ENCODE measurements at regions not wholly inside any gene's neighbourhood (a gene's known extent, or its start where the extent isn't known, plus 50 kb on each side); places are given as distances from the start of the nearest gene placed in this dataset.
"Not testable (repeated sequence)": the region's sequence is repeated elsewhere in the genome, so short reads cannot be mapped to it uniquely, and the experiment has no call there.

DNA sequence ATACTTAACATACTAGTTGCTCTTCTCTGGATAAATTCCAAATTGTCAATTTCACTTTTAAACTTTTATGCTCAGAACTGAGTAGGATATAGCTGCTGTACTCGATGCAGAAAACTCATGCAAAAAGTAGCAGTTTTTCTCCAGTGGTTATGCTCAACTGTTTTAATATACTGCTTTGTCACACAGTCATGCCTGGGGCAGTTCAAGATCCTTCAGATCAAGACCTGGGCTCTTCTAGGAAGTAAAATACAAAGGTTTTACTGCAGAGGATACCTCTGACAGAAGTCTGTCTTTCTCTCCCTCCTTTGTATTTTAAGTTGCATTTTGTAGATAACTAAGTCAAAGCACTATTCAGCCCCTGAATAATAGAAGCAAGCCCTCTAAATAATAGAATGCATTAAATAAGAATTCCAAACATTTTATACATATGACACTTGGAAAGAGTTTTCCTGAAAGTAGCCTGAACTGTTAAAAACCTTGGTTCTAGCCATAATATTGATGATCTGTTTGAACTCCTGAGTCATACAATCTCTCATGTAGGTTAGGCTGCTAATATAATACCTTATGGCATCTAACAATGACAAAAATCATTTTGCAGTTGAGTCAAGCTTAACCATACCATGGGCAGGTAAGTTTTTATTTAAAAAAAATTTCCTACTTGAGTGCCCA, 183.3 kb upstream of the TRIB2 start:
- DNase-seq = no peak

DNA sequence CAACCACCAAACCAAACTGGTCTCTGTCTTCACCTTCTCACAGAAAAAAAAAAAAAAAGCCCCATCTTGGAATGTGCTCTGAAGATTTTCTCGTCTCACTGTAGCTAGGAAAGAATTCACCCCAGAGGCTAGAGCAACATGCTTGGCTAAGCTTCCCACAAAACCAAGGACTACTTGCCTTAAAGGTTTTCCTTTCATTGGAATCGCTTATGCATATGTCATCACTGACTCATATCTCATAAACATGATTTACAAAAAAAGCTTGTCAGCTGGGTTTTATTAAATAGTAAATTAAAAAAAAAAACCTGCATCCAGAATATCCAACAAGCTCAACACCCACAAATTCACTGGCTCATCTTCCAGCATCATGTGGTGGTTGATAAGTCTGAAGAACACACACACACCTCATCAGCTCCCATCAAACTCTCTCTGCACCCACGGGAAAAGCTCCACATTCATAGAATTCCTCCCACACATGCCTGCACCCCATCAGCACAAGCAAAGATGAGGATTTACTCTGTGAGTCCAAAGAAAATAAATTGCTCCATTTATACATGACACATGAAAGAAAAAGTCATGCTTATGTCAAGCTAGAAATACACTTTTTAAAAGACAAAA, 182.0 kb upstream of the TRIB2 start:
- no peak for DNase-seq

DNA sequence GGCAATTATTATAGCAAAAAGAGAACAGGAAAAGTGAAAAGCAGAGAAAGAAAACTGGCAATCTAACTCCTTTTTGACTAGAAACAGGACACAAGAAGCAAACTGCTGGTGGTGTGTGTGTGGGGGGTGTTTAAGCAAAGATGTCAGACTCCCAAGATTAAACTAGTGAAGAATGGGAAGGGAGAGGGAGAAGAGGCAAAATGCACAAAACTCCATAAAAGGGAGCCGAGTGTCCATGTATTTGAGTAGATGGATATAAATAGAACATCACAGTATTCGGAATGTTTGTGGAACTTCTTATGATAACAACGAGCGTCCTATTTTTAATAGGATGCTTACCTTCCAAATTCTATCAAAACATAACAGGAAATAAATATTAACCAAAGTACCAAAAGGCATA, 179.8 kb upstream of the TRIB2 start:
- DNase-seq = no peak

DNA sequence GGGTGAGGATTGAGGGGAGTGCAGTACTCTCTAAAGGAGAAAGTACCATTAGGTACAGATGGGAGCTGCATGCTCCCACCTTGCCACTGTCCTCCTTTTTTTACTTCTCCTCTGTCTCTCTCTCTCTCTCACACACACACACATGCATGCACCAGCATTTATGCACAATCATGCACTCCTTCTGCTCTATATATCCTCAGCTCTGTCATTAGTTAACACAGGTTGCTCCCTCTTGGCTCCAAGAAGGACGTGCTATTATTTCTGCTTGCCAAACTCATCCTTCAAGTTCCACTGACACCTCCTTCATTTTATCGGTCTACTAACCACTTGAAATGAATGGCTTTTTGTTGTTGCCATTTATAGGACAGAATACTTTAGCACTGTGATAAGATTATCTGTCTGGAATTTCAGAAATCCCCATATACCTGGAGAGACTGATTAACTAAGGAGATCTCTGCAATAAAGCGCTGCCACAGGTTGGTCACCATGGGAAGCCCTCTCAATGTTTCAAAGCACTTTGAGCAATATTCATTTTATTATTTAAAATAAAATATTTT, 178.5 kb upstream of the TRIB2 start:
- DNase-seq = no peak

DNA sequence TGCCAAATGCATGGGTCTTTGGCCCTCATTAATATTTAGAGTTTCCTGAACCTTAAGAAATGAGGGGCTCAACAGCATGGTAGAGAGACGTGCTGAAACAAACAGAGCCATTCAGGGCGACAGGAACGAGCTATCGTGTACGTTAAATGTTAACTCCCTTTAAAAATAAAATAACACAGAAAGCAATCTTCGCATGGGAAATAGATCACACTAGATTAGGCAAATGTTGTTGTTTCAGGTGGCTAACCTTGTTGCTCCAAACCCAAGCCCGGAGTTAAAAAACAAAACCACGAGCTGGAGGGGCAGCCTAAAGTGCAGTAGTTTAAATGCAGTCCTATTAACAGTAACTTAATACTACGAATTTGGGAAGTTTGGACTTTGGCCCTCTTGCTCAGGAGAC, 177.4 kb upstream of the TRIB2 start:
- DNase-seq = no peak

DNA sequence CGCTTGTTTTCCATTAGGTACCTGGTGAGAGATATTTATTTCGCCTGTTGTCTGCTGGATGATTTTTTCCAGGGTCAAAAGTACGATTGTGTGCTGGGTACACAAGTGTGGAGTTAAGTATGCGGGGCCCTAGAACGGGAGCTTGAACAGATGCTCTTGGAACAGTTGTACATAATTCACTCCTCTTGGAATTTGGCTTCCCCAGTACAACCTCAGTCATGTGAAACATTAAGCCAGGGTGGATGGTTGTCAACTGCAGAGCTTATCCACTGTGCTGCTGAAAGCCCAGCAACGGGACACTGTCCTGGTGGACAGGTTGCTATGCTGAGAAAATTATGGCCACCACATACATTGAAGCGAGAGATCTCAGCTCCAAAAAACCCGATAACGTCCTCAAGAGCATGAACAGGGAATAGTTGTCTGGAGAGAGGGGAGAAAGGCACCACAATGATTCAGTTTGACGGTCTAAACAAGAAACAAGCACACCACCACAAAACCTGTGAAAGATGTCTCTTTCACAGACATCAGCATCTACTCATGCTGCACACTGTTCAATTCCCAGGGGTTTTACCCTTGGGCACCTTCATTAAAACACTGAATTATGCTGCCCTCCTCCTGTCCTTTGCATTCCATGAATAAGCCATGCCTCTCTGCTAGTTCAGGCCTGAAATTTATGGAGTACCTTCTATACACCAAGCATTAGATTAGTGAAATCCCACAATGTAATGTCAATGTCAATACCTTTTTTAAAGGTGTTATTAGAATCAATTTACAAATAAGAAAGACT, 176.8 kb upstream of the TRIB2 start:
- no peak for DNase-seq

DNA sequence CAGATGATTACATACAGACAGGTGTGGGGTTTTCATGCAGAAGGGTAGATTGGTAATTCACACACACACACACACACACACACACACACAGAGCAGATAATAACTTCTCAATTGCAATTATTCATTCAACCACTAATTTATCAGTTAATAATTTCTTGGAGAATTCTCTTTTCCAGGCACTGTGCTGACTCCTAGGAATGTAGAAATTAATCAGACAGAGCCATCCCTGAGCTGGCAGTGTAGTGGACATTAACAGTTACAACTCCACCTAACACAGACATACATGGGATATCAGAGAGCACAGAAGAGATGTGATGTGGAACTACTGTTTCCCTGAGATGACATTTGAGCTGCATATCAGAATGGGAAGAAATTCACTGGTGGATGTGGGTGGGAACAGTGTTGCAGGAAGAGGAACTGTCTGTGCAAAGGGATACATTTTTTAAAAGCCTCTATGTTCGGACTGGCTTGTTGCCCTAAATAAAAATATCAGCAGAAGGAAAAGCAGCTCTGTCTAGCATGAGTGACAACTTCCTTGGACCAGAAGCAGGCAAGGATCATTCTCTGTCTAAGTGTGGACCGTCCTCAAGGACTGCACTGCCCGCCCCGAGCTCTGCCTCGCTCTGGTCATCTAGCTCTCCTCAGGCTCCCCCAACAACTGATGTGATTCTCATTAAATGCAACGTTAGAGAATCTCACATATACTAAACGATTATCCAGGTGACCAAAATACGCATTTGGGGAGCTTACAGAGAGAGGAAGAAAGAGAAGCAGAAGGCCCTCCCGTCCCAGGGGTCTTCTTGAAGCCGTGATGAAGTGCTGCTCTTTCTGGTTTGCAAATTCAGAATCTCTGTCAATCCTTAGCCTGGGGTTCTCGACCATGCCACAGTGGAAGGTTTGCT, 173.4 kb upstream of the TRIB2 start:
- no peak for DNase-seq

DNA sequence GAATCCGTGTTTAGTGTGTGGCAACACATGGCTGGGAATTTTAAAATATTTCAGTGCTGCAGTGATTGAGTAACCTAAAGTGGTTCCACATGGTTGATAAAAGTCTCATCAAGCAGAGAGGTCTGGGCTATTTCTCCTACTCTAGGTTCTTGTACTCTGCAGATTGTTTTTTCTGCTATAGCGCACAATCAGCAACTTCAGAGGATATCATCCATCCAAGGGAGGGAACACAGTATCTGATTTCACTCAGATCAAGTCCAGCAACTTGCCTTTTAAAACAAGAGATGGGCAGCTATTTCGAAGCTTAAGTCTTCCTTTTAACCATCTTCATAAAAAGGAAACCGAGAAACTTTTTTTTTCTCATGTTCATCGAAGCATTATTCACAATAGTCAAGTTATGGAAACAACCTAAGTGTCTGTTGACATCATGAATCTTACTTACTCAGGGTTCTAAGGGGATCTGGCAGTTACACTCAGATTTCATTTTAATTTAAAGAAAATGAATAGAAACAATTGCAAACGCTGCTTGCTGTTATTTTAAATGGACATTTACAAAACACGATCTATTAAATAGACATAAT, 172.7 kb upstream of the TRIB2 start:
- no peak for DNase-seq

DNA sequence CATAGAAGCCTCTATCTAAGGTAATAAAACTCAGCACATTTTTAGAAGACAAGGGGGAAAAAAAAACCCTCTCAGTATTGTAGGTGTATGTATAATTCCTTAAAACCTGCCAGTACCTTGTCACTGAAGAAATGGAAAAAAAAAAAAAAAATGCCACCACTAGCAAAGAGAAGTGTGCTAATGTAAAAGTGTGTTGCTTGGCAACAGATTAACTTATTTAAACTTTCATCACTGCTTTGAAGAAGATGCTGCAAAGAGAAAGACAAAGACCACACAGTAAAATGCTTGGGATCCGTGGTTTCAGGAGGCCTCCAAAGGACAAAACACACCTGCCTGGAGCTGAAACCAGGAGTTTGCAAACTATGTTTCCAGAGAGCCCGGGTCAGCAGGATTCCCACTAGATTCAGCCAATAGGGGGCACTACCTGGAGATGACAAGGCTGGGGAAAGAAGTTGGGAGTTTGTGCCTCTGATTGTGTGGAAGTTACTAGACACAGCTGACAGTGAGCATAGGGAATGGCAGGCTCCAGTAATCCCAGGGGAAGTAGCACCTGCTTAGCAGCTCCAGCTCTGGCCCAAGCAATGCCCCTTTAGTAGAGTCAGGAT, 169.1 kb upstream of the TRIB2 start:
- no peak for DNase-seq

DNA sequence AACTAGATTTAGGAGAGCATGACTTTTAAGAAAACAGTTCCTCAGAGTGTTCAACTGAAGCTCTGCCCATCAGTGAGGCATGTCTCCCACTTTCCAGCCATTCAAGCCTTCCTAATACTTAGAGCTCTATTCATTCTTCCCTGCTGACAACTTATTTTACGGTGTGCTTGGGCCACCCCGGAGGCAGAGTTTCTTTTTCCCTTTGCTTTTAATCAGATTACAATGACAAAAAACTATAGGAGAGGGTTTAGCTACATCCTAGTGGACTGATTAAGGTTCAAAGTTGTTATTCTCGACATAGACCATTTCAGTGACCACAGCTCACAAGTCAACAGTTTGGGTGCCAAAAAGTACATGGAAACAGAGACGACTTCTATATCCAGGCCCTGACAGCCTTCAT, 167.8 kb upstream of the TRIB2 start:
- DNase-seq = no peak

DNA sequence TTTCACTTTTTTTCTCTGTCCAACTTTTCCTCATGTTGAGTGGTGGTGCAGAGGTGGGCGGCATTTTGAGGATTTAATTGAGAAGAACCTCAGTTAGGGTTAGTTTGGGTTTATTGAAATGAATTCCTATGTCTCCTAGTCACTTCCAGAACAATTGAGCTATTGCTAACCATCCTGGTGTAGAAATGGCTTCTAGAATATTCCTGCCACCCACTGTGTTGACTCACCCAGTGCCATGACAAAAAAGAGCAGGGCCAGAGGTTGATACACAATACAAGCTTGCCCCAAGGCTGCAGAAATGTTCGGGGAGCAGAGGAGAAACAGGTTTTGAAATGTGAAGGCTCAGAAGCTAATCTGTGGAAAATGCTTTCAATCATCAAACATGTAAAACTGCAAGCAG, 167.1 kb upstream of the TRIB2 start:
- DNase-seq = no peak

DNA sequence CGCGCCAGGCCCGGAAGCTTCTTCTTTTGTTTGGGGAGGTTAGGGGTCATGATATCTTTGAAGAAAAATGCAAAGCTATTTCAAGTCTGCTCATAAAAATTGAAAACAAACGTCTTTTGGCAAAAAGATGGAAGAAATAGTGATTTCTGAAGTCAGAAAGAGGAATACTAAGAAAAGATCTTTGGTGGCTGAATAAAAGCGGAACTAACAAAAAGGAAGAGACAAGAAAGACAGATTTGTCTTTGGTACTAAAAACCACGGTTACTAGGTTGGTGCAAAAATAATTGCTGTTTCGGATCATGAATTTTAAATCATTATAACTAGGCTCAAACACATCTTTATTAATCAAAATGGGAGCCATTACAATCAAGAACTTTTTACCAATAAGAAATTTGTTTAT, 164.6 kb upstream of the TRIB2 start:
- no peak for DNase-seq

DNA sequence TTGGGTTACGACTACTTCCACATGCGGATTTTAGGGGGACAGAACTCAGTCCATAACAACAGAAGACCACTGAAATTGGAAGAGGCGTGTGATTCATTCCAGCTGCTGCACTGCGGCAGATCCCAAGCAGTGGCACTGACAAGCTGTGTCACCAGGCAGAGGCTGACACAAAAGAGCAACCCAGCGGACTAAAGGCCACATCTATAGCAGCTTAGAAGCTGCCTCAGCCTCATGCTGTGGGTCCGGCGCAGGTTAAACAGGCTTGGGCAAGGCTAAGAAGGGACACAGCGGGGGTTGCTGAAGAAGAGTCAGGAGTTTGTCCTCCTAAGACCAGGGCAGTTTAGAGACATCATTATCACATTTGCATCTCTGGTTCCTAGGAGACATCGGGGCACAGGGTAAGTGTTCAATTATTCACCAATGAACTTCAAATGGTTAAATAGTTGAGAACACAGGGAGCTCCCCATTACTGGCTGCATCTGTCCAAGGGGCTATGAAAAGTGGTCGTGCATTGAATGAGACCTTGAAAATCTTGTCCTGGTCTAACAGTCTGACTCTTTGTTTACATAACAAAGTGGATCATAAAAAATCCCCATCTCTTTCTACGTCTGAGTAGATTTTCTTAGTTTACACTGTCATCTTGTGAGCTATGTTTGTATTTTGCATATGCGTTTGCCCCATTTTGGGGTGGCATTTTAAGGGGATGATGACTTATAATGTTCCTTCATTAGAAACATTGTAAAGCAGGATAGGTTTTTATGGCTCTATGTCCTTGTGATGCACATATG, 162.3 kb upstream of the TRIB2 start:
- no peak for DNase-seq

DNA sequence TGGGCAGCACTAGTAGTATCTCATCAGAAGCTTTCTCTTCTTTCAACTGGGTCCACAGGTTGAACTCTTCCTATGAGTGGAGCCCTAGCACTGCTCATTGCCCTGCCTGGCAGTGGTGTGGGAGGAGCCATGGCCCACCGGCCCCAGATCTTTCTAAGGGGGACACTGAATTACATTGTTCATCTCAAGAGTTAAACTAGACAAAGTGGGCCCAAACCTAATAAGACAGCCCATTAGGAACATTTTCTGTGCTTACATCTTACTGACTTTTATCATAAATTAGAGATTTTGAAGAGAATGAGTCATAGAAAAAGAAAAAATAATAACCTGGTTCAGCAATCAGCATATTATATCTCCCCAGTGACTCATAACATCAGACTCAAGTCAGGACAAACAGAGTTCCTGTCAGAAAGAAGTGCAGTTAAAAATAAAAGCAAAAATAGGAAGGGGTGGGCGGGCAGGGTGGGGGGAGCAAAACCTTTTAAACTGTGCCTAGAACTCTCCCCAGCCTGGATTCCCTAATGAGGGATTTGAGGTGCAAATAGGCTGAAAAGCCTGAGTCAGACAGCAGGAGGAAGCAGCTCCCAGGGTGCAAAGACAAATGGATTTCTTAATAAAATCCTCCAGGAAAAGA, 161.6 kb upstream of the TRIB2 start:
- no peak for DNase-seq

DNA sequence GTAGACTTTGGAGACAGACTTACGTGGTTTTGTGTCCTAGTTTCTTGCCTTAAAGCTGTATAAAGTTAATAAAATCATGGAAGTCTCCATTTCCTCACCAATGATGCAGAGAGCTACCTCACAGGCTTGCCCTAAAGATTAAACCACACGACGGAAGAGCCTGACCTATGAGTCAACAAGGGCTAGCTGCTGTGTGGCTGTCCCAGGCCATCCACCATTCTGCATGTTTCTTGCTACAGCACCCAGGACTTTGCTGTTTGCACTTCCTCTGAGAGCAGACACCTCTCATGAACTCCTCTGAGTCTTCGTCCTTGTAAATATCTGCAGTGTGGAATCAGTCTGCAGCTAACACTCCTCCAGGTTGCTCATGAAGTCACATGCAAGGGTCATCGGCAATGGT, 160.0 kb upstream of the TRIB2 start:
- no peak for DNase-seq

DNA sequence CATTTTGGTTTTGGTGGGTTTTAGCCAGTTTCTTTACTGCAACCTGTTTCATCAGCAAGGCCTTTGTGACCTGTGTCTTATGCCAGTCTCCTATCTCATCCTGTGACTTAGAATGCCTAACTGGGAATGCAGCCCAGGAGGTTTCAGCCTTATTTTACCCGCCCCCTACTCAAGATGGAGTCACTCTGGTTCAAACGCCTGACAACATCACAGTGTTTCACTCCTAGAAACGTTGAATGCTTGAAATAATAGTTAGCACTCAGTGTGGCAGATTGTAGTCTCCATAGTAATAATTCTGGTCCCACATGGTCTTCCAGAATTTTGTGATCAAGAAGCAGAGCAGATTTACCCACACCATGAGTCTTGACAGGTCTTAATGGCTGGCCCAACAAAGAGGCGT, 159.0 kb upstream of the TRIB2 start:
- no peak for DNase-seq

DNA sequence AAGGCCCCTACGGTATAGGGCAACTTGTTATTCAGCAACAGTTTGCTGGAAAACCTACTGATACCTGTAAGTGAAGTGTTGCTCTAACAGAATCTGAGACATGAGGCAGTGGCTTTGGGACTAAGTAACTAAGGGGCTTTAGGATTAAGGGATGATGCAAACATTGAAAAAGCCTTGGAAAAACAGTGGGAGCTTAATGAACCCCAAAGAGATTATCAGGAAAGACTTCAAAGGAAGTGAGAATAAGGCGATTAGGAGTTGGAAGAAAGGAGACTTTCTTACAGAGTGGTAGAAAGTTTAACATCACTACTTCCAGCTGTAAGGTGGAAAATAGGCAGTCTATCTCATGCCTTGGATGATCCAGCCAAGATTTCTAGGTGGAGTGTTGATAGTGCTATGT, 158.2 kb upstream of the TRIB2 start:
- DNase-seq = no peak

DNA sequence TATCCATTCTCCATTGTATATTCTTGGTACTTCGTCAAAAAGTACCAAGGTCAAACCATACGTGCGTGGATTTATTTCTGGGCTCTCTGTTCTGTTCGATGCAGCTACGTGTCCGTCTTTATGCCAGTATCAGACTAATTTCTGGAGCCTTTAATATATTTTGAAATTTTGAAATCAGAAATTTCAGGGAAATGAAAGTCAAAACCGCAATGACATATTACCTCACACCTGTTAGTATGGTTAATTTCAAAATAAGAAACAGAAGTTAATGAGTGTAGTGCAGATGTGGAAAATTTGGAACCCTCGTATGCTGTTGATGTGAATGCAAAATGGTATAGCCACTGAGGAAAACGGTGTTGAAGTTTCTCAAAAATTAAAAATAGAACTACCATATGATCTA, 156.1 kb upstream of the TRIB2 start:
- no peak for DNase-seq

DNA sequence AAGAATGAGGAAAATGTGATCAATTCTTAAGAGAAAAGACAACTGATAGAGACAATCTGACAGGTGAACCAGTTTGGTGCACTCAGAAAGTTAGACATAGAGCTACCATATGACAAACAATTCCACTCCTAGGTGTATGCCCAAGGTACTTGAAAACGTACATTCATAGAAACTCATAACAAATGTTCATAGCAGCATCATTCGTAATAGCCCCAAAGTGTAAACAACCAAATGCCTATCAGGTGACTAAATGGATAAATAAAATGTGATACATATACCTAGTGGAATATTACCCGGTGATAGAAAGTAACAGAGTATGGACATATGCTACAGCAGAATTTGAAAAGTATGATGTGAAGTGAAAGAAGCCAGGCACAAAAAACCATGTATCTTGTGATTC, 149.3 kb upstream of the TRIB2 start:
- DNase-seq = no peak

DNA sequence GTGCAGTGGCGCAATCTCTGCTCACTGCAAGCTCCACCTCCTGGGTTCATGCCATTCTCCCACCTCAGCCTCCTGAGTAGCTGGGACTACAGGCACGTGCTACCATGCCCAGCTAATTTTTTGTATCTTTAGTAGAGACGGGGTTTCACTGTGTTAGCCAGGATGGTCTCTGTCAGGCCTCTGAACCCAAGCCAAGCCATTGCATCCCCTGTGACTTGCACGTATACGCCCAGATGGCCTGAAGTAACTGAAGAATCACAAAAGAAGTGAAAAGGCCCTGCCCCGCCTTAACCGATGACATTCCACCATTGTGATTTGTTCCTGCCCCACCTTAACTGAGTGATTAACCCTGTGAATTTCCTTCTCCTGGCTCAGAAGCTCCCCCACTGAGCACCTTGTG, 147.2 kb upstream of the TRIB2 start:
- not testable (repeated sequence) for DNase-seq

DNA sequence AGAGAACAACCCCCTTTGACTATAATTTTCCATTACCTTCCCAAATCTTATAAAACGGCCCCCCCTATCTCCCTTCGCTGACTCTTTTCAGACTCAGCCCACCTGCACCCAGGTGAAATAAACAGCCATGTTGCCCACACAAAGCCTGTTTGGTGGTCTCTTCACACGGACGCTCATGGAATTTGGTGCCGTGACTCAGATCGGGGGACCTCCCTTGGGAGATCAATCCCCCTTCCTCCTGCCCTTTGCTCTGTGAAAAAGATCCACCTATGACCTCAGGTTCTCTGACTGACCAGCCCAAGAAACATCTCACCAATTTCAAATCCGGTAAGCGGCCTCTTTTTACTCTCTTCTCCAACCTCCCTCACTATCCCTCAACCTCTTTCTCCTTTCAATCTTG, 146.8 kb upstream of the TRIB2 start:
- DNase-seq = not testable (repeated sequence)
